Suprapubic skin (tissue), 3 donors: ENCODE measurements at regions not wholly inside any gene's neighbourhood (a gene's known extent, or its start where the extent isn't known, plus 50 kb on each side); places are given as distances from the start of the nearest gene placed in this dataset.

Experiments
- POLR2A ChIP-seq, 2 donors: fragments of 450-650 bp; IDR thresholded peaks; one replicate each; pipeline ENCODE4 v1.6.1; 2017; ENCODE audit warnings: antibody characterized with exemption in 2 of 2, mild to moderate bottlenecking in 2 of 2, moderate library complexity in 2 of 2
- TF ChIP-seq, protein P1 (sequence below), 2 donors: fragments of 200-600 bp in 1 of 2; fragments of 450-650 bp in 1 of 2; sonication (generic) in 1 of 2; IDR thresholded peaks; one replicate each; pipeline ENCODE4 v1.5.1; 2016 to 2019; ENCODE audit warnings: antibody characterized with exemption in 2 of 2, mild to moderate bottlenecking in 1 of 2, moderate library complexity in 1 of 2

DNA sequence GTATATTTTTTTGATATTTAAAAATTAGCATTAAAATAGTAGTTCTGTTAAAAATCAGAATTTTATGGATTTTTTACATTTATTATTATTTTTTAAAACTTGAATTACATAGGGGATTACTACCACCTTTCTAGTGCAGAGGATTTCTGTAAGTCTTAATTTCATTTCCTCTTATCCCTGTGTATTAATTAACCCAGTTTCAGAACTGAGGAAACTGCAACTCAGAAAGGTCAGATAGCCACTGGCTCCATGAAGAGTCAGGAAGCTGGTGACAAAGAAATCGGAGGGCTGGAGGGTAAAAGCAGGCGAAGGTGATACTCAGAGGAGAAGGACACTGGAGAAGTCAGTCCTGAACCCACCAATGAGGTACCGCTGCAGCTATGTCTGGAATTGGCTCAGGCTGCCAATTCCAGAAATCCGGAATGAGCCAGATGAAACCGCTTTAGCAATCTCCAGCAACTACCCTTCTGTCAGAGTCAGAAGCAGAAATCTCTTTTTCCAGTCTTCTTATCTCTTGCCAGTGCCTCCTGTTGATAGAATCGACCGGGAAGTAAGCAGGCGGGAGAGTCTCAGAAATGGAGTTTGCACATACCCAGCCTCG, 308.5 kb downstream of the SV2B start:
- TF ChIP-seq POLR2A (IDR thresholded peaks at IDR 0.05), result no peak
- TF ChIP-seq, protein P1, sequence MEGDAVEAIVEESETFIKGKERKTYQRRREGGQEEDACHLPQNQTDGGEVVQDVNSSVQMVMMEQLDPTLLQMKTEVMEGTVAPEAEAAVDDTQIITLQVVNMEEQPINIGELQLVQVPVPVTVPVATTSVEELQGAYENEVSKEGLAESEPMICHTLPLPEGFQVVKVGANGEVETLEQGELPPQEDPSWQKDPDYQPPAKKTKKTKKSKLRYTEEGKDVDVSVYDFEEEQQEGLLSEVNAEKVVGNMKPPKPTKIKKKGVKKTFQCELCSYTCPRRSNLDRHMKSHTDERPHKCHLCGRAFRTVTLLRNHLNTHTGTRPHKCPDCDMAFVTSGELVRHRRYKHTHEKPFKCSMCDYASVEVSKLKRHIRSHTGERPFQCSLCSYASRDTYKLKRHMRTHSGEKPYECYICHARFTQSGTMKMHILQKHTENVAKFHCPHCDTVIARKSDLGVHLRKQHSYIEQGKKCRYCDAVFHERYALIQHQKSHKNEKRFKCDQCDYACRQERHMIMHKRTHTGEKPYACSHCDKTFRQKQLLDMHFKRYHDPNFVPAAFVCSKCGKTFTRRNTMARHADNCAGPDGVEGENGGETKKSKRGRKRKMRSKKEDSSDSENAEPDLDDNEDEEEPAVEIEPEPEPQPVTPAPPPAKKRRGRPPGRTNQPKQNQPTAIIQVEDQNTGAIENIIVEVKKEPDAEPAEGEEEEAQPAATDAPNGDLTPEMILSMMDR (IDR thresholded peaks at IDR 0.05), result no peak
